ENCODE measurements at regions not wholly inside any gene's neighbourhood (a gene's known extent, or its start where the extent isn't known, plus 50 kb on each side); places are given as distances from the start of the nearest gene placed in this dataset.

DNA sequence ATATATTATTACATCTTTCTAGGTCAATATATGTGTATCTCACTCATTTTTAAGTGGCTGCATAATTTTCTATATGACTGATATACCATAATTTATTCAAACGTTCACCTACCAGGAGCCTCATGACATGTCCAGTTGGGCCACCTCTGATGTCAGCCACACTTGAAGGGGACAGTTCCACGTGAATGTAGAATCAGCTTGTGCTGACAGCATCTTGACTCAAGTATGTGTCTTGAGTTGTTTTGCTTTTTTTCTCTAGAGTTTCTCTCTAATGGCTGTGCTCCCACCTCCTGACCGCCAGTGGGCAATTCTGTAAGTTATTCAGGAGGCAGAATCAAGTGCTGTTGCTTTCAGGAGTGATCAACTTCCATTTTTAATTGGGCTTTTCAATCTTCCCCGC lies 237.9 kb downstream of the NFKBIZ start:
- Histone ChIP-seq H3K36me3 (ENCODE audit: control insufficient read depth in 3 of 3, insufficient read depth in 3 of 3, low read length in 3 of 3) (no peaks in the 10 kb centered on the region), H3K4me1 (ENCODE audit: control insufficient read depth in 3 of 3, insufficient read depth in 3 of 3, low read length in 3 of 3) (peaks cover 9 to 17% (median 12%) of the 10 kb centered on the region in 3 donors)

DNA sequence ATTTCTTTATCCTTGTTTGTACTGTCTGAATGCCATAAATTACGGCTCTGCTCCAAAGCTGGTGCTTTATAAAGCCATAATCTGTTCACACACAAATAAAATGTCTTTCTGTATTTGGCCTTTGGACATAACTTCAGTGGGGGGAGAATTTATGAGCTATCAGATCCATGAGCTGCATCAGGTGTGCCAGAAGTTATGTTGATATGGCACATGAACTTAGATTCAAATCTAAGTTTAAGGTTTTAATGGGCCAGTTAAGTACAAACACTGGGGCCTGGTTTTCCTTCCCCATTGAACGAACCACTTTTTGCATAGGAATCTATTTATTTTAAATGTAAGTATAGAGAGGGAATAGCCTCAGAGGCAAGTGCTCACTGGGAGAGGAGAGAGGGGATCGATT lies 239.9 kb downstream of the NFKBIZ start:
- no peaks in the 10 kb centered on the region for H3K27me3 ChIP-seq (ENCODE audit: control insufficient read depth in 3 of 3, insufficient read depth in 3 of 3, low read length in 3 of 3)
- H3K36me3 ChIP-seq (ENCODE audit: control insufficient read depth in 3 of 3, insufficient read depth in 3 of 3, low read length in 3 of 3): no peaks in the 10 kb centered on the region
- H3K9ac ChIP-seq (ENCODE audit: low read depth in 1 of 3, low read length in 3 of 3): no peak overlapping the region
- peaks cover 9 to 17% (median 12%) of the 10 kb centered on the region in 3 donors for H3K4me1 ChIP-seq (ENCODE audit: control insufficient read depth in 3 of 3, insufficient read depth in 3 of 3, low read length in 3 of 3)
- no peaks in the 10 kb centered on the region for H3K9me3 ChIP-seq (ENCODE audit: control insufficient read depth in 3 of 3, low read length in 3 of 3)
- H3K27ac ChIP-seq (ENCODE audit: low read depth, low read length): peak overlapping the region; percentile 65
- H3K4me3 ChIP-seq (ENCODE audit: low read length in 3 of 3): no peak overlapping the region

More for the DNA sequence above, 237.9 kb downstream of the NFKBIZ start:
- H3K9me3 ChIP-seq (ENCODE audit: control insufficient read depth in 3 of 3, low read length in 3 of 3): no peaks in the 10 kb centered on the region
- no peak overlapping the region for H3K4me3 ChIP-seq (ENCODE audit: low read length in 3 of 3)
- no peak overlapping the region for H3K27ac ChIP-seq (ENCODE audit: low read depth, low read length)
- no peak overlapping the region for H3K9ac ChIP-seq (ENCODE audit: low read depth in 1 of 3, low read length in 3 of 3)
- H3K27me3 ChIP-seq (ENCODE audit: control insufficient read depth in 3 of 3, insufficient read depth in 3 of 3, low read length in 3 of 3): no peaks in the 10 kb centered on the region

- Histone ChIP-seq H3K9ac (ENCODE audit: low read depth in 1 of 3, low read length in 3 of 3) (peak overlapping the region in 1 of 3 donors; percentile 54), H3K4me3 (ENCODE audit: low read length in 3 of 3) (no peak overlapping the region), H3K27ac (ENCODE audit: low read depth, low read length) (peak overlapping the region; percentile 65), H3K27me3 (ENCODE audit: control insufficient read depth in 3 of 3, insufficient read depth in 3 of 3, low read length in 3 of 3) (no peaks in the 10 kb centered on the region), H3K9me3 (ENCODE audit: control insufficient read depth in 3 of 3, low read length in 3 of 3) (no peaks in the 10 kb centered on the region), H3K4me1 (ENCODE audit: control insufficient read depth in 3 of 3, insufficient read depth in 3 of 3, low read length in 3 of 3) (peaks cover 9 to 17% (median 12%) of the 10 kb centered on the region in 3 donors), H3K36me3 (ENCODE audit: control insufficient read depth in 3 of 3, insufficient read depth in 3 of 3, low read length in 3 of 3) (no peaks in the 10 kb centered on the region)
These were observed 240.8 kb downstream of the NFKBIZ start for GRCh38 chr3:102089904-102090720.

GRCh38 chr3:102090721-102091045 lies 241.4 kb downstream of the NFKBIZ start:
- H3K9me3 ChIP-seq (ENCODE audit: control insufficient read depth in 3 of 3, low read length in 3 of 3): no peaks in the 10 kb centered on the region
- H3K4me1 ChIP-seq (ENCODE audit: control insufficient read depth in 3 of 3, insufficient read depth in 3 of 3, low read length in 3 of 3): peaks cover 9 to 17% (median 12%) of the 10 kb centered on the region in 3 donors
- no peak overlapping the region for H3K9ac ChIP-seq (ENCODE audit: low read depth in 1 of 3, low read length in 3 of 3)
- H3K27ac ChIP-seq (ENCODE audit: low read depth, low read length): peak overlapping the region; percentile 65
- H3K36me3 ChIP-seq (ENCODE audit: control insufficient read depth in 3 of 3, insufficient read depth in 3 of 3, low read length in 3 of 3): no peaks in the 10 kb centered on the region
- H3K4me3 ChIP-seq (ENCODE audit: low read length in 3 of 3): no peak overlapping the region
- no peaks in the 10 kb centered on the region for H3K27me3 ChIP-seq (ENCODE audit: control insufficient read depth in 3 of 3, insufficient read depth in 3 of 3, low read length in 3 of 3)

DNA sequence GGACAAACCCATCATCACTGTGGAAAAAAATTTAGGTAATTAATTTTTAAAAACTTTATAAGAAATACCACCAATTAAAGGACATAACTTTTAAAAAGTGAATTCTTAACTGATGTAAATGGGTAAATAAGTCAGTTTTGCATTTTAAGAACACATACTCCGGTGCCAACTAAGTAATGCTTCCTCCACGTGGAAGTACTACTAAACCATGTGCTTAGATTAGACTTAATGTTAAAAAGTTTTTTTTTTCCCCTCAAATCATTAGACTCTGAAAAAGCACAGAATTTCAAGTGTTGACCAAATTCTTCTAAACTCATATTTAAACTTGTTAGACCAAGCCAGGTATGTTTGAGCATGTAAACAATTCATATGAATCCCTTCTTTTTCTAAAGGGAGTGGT lies 242.0 kb downstream of the NFKBIZ start:
- Histone ChIP-seq H3K4me3 (ENCODE audit: low read length in 3 of 3) (no peak overlapping the region), H3K9ac (ENCODE audit: low read depth in 1 of 3, low read length in 3 of 3) (no peak overlapping the region), H3K27ac (ENCODE audit: low read depth, low read length) (no peak overlapping the region), H3K36me3 (ENCODE audit: control insufficient read depth in 3 of 3, insufficient read depth in 3 of 3, low read length in 3 of 3) (no peaks in the 10 kb centered on the region), H3K4me1 (ENCODE audit: control insufficient read depth in 3 of 3, insufficient read depth in 3 of 3, low read length in 3 of 3) (peaks cover 9 to 17% (median 12%) of the 10 kb centered on the region in 3 donors), H3K9me3 (ENCODE audit: control insufficient read depth in 3 of 3, low read length in 3 of 3) (no peaks in the 10 kb centered on the region), H3K27me3 (ENCODE audit: control insufficient read depth in 3 of 3, insufficient read depth in 3 of 3, low read length in 3 of 3) (no peaks in the 10 kb centered on the region)

DNA sequence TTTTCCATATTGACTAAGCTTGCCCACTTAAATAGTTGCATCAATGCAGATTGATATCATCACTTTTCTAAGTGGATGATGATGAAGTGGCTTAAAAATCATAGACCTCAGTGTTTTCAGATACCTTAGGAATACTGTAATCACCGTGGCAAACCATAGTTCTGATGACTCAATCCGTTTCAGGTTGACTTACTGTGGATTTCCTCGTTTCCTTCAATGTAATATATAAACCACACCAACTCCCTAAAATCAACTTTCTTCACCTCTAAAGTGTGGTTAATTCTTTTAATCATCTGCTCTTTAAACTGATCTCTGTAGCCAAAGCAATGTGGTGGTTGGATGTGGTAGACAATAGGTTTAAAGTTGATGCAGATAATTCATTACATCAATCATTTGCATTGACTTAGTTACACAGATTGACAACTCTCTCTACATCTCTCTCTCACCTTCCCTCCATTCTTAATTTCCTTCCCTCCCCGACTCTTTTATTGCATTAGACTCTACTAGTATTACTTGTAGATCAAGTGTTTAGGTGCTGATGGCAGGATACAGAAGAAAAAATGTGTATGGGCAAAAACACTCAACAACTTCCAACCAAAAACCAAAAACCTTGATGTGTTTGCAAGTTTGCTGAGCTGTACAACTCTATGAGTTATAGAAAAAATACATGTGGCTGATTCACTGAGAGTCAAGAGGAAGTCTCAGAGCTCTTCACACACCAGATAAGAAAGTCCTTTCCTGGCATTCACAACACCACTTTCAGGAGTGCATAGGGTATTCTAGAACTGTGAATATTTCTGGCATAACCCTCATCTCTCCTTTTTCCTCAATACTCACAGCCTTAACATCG lies 243.5 kb downstream of the NFKBIZ start:
- H3K4me3 ChIP-seq (ENCODE audit: low read length in 3 of 3): no peak overlapping the region
- H3K27me3 ChIP-seq (ENCODE audit: control insufficient read depth in 3 of 3, insufficient read depth in 3 of 3, low read length in 3 of 3): no peaks in the 10 kb centered on the region
- H3K36me3 ChIP-seq (ENCODE audit: control insufficient read depth in 3 of 3, insufficient read depth in 3 of 3, low read length in 3 of 3): no peaks in the 10 kb centered on the region
- H3K9me3 ChIP-seq (ENCODE audit: control insufficient read depth in 3 of 3, low read length in 3 of 3): no peaks in the 10 kb centered on the region
- H3K27ac ChIP-seq (ENCODE audit: low read depth, low read length): no peak overlapping the region
- peaks cover 9 to 17% (median 12%) of the 10 kb centered on the region in 3 donors for H3K4me1 ChIP-seq (ENCODE audit: control insufficient read depth in 3 of 3, insufficient read depth in 3 of 3, low read length in 3 of 3)
- H3K9ac ChIP-seq (ENCODE audit: low read depth in 1 of 3, low read length in 3 of 3): no peak overlapping the region

- Histone ChIP-seq H3K27ac (ENCODE audit: low read depth, low read length) (no peak overlapping the region), H3K27me3 (ENCODE audit: control insufficient read depth in 3 of 3, insufficient read depth in 3 of 3, low read length in 3 of 3) (no peaks in the 10 kb centered on the region), H3K4me3 (ENCODE audit: low read length in 3 of 3) (no peak overlapping the region), H3K9me3 (ENCODE audit: control insufficient read depth in 3 of 3, low read length in 3 of 3) (no peaks in the 10 kb centered on the region), H3K4me1 (ENCODE audit: control insufficient read depth in 3 of 3, insufficient read depth in 3 of 3, low read length in 3 of 3) (peaks cover 9 to 13% (median 12%) of the 10 kb centered on the region in 3 donors), H3K9ac (ENCODE audit: low read depth in 1 of 3, low read length in 3 of 3) (no peak overlapping the region), H3K36me3 (ENCODE audit: control insufficient read depth in 3 of 3, insufficient read depth in 3 of 3, low read length in 3 of 3) (no peaks in the 10 kb centered on the region)
These were observed 245.2 kb downstream of the NFKBIZ start for GRCh38 chr3:102094506-102094905.

DNA sequence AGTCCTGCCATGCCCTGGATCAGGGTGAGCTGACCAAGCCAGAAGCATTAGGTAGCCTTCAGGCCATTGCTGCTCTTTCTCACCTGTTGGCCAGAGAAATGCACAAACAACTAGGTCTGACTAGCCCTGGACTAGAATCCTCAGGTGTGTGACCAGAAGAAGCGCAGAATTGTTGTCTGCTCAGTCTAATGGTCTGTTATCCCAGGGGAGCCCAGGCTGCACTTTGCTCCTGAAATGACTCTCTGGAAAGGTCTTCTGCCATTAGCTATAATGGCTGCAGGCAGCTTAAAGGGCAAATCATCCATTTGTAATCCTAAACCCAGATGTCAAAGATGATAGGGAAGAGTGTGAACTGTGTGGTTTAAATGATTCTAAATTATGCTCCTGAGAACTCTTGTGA lies 246.1 kb downstream of the NFKBIZ start:
- H3K27me3 ChIP-seq (ENCODE audit: control insufficient read depth in 3 of 3, insufficient read depth in 3 of 3, low read length in 3 of 3): no peaks in the 10 kb centered on the region
- no peaks in the 10 kb centered on the region for H3K9me3 ChIP-seq (ENCODE audit: control insufficient read depth in 3 of 3, low read length in 3 of 3)
- H3K36me3 ChIP-seq (ENCODE audit: control insufficient read depth in 3 of 3, insufficient read depth in 3 of 3, low read length in 3 of 3): no peaks in the 10 kb centered on the region
- peaks cover 4 to 7% (median 4%) of the 10 kb centered on the region in 3 donors for H3K4me1 ChIP-seq (ENCODE audit: control insufficient read depth in 3 of 3, insufficient read depth in 3 of 3, low read length in 3 of 3)
- no peak overlapping the region for H3K4me3 ChIP-seq (ENCODE audit: low read length in 3 of 3)
- no peak overlapping the region for H3K9ac ChIP-seq (ENCODE audit: low read depth in 1 of 3, low read length in 3 of 3)
- H3K27ac ChIP-seq (ENCODE audit: low read depth, low read length): no peak overlapping the region

DNA sequence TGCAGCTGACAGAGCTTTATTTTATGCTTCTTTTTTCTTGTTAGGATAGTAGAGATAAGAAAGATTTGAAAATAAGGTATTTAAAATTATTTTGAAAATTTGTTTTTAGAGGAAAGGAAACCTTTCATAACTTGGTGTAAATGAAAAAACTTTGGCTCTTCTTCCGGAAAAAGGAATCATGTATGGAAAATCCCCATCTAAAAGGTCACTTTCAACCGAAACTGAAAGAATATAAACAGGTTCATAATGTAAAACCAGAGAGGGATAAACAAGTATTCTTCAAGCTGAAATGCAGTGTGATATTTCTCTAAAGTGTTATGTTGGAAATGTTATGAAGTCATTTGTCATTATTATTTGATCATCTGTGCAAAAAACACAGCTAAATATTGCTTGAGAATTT lies 246.8 kb downstream of the NFKBIZ start:
- Histone ChIP-seq H3K9me3 (ENCODE audit: control insufficient read depth in 3 of 3, low read length in 3 of 3) (no peaks in the 10 kb centered on the region), H3K27ac (ENCODE audit: low read depth, low read length) (no peak overlapping the region), H3K27me3 (ENCODE audit: control insufficient read depth in 3 of 3, insufficient read depth in 3 of 3, low read length in 3 of 3) (no peaks in the 10 kb centered on the region), H3K4me1 (ENCODE audit: control insufficient read depth in 3 of 3, insufficient read depth in 3 of 3, low read length in 3 of 3) (peaks cover 0 to under 1% (median under 1%) of the 10 kb centered on the region in 3 donors), H3K4me3 (ENCODE audit: low read length in 3 of 3) (no peak overlapping the region), H3K36me3 (ENCODE audit: control insufficient read depth in 3 of 3, insufficient read depth in 3 of 3, low read length in 3 of 3) (no peaks in the 10 kb centered on the region), H3K9ac (ENCODE audit: low read depth in 1 of 3, low read length in 3 of 3) (no peak overlapping the region)
